Osteocyte (in vitro differentiated cells): ENCODE measurements at regions not wholly inside any gene's neighbourhood (a gene's known extent, or its start where the extent isn't known, plus 50 kb on each side); places are given as distances from the start of the nearest gene placed in this dataset.

Experiments
- DNase-seq: peaks from one replicate; pipeline ENCODE4 v3.0.0; 2021; ENCODE audit warnings: mixed read lengths; ENCODE audit not compliant: unreplicated experiment; ENCODE audit errors: extremely low spot score
- H3K27ac Mint-ChIP-seq: one replicate; pipeline ENCODE4 v1.8.0; 2021; ENCODE audit warnings: mild to moderate bottlenecking, mixed read lengths; ENCODE audit not compliant: unreplicated experiment
- H3K27me3 Mint-ChIP-seq: one replicate; pipeline ENCODE4 v1.8.0; 2021; ENCODE audit warnings: mixed read lengths; ENCODE audit not compliant: unreplicated experiment
- H3K36me3 Mint-ChIP-seq: one replicate; pipeline ENCODE4 v1.8.0; 2021; ENCODE audit warnings: mixed read lengths; ENCODE audit not compliant: unreplicated experiment
- H3K4me1 Mint-ChIP-seq: one replicate; pipeline ENCODE4 v1.8.0; 2021; ENCODE audit warnings: mixed read lengths; ENCODE audit not compliant: unreplicated experiment
- H3K4me3 Mint-ChIP-seq: one replicate; pipeline ENCODE4 v1.8.0; 2021; ENCODE audit warnings: mild to moderate bottlenecking, moderate library complexity, mixed read lengths; ENCODE audit not compliant: unreplicated experiment
- H3K9me3 Mint-ChIP-seq: one replicate; pipeline ENCODE4 v1.8.0; 2021; ENCODE audit warnings: mixed read lengths; ENCODE audit not compliant: unreplicated experiment
- TF ChIP-seq, protein P1 (sequence below): fragments of 200-600 bp; sonication (generic); IDR thresholded peaks from 2 replicates; pipeline ENCODE4 v1.5.0; 2021; ENCODE audit warnings: antibody characterized with exemption, mild to moderate bottlenecking, moderate library complexity

DNA sequence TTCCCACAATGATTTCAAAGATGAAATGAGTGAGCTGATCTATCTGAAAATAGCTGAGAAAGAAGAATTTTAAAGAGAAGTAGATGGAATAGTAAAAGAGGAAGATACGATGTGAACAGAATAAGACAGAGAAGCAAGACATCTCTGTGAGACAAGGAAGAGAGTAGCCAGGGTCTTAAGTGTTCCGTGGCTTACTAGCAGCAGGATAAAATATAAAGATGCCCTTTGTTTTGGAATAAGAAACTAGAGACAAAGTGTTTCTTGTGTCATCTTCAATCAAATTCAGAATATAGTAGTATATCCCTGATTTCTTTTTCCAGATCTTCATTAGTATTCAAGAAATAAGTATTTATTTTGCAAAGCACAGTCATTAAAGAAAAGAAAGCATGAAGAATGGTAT is 281.0 kb upstream of the NECTIN3 start:
- Mint-ChIP-seq H3K27me3 (no peaks in the 10 kb centered on the region), H3K4me1 (peaks cover 32% of the 10 kb centered on the region), H3K9me3 (peaks cover 39% of the 10 kb centered on the region), H3K4me3 (peak overlapping the region; percentile 54), H3K36me3 (no peaks in the 10 kb centered on the region), H3K27ac (peak overlapping the region; percentile 67)
- no peak for DNase-seq
- TF ChIP-seq, protein P1, sequence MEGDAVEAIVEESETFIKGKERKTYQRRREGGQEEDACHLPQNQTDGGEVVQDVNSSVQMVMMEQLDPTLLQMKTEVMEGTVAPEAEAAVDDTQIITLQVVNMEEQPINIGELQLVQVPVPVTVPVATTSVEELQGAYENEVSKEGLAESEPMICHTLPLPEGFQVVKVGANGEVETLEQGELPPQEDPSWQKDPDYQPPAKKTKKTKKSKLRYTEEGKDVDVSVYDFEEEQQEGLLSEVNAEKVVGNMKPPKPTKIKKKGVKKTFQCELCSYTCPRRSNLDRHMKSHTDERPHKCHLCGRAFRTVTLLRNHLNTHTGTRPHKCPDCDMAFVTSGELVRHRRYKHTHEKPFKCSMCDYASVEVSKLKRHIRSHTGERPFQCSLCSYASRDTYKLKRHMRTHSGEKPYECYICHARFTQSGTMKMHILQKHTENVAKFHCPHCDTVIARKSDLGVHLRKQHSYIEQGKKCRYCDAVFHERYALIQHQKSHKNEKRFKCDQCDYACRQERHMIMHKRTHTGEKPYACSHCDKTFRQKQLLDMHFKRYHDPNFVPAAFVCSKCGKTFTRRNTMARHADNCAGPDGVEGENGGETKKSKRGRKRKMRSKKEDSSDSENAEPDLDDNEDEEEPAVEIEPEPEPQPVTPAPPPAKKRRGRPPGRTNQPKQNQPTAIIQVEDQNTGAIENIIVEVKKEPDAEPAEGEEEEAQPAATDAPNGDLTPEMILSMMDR, result no peak

DNA sequence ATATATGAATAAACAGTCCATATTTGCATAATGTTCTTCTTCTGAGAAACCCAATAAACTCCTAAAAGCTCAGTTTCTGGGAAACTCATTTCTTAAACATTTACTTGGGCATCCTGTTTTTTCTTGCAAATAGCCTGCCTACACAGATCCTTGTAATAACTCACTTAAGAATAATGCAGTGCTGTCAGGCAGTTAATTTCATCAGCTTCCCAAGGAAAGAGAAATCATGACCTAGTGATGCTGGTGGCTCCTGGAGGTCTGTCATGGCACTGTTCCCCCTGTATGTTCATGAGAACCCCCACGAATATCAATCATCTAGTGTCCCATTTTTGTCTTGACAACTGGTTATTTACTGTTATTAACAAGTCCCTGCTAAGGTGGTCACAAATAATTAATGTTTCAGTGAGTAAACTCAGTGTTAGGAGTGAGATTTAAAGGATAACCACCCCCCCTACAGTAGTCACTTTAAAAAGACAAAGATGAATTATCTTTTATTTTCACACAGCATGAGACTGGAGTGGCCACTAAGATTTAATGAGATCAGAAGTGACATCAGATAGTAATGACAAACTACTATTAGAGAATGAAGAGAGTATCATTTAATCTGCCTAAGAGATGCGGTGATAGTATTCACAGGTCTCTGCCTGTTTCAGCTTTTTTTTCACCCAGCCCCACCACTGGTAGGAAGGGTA is 279.5 kb upstream of the NECTIN3 start:
- no peak overlapping the region for H3K27ac Mint-ChIP-seq
- H3K9me3 Mint-ChIP-seq, result peaks cover 24% of the 10 kb centered on the region
- peaks cover 32% of the 10 kb centered on the region for H3K4me1 Mint-ChIP-seq
- DNase-seq, result no peak
- TF ChIP-seq, protein P1, result no peak
- H3K4me3 Mint-ChIP-seq, result no peak overlapping the region
- no peaks in the 10 kb centered on the region for H3K27me3 Mint-ChIP-seq
- no peaks in the 10 kb centered on the region for H3K36me3 Mint-ChIP-seq

DNA sequence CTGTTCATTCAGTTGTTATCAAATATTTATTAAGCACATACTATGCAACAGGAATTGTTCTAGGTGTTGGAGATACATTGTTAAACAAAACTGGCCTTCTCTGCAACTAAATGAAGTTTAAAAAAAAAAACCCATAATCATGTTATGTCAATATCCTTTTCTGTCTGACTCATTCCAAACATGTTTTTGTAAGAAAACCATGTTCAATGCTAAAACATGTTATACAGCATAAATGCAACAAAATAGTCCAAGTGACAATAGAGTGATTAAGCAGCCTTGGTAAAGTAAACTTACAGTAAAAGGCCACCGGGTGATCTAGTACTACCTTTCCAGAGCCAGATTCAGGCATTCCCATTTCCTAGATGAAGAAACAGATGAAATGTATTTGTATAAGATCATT is 278.0 kb upstream of the NECTIN3 start:
- Mint-ChIP-seq H3K4me3 (no peak overlapping the region), H3K27me3 (no peaks in the 10 kb centered on the region), H3K27ac (no peak overlapping the region), H3K36me3 (no peaks in the 10 kb centered on the region), H3K4me1 (peaks cover 30% of the 10 kb centered on the region), H3K9me3 (peaks cover 11% of the 10 kb centered on the region)
- TF ChIP-seq, protein P1, result no peak
- no peak for DNase-seq

DNA sequence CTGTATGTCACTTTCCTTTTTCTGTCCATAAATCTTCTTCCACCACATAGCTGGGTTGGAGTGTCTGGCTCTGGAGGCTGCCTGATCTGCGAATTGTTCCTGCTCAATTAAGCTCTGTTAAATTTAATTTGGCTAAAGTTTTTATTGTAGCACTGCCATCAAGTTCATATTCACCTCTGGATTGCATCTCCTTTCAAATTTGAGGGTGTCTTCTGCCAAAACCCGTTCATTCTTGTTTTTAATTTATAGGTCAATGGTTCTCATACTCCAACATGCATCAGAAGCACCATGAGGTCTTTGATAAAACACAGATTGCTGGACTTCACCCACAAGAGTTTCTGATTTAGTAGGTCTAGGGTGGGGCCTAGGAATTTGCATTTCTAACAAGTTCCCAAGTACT is 276.5 kb upstream of the NECTIN3 start:
- Mint-ChIP-seq H3K4me1 (peaks cover 27% of the 10 kb centered on the region), H3K27me3 (no peaks in the 10 kb centered on the region), H3K27ac (no peak overlapping the region), H3K36me3 (peaks cover 2% of the 10 kb centered on the region), H3K4me3 (no peak overlapping the region), H3K9me3 (no peaks in the 10 kb centered on the region)
- no peak for DNase-seq
- TF ChIP-seq, protein P1, result no peak

DNA sequence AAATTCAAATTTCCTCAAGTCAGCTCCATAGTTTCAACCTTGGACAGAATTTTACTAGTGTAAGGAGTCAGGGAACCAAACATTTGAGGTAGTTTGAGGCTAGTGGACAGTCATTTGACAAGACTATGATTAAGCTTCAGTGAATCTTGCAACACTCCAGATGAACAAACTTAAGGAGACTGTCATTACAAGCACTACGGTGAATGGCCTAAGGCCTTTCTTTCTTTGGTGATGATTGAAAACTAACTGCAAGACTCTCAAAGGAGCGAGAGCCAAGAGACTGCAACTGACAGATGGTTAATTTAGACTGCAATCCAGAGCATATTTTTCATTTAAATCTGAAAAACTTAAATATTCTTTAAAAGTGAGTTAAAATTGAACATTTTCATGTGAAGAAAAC is 272.3 kb upstream of the NECTIN3 start:
- no peak for DNase-seq
- no peaks in the 10 kb centered on the region for H3K9me3 Mint-ChIP-seq
- peaks cover 2% of the 10 kb centered on the region for H3K36me3 Mint-ChIP-seq
- TF ChIP-seq, protein P1, result no peak
- no peaks in the 10 kb centered on the region for H3K27me3 Mint-ChIP-seq
- H3K4me3 Mint-ChIP-seq, result no peak overlapping the region
- peaks cover 9% of the 10 kb centered on the region for H3K4me1 Mint-ChIP-seq
- no peak overlapping the region for H3K27ac Mint-ChIP-seq
